ENCODE measurements at regions not wholly inside any gene's neighbourhood (a gene's known extent, or its start where the extent isn't known, plus 50 kb on each side); places are given as distances from the start of the nearest gene placed in this dataset.

DNA sequence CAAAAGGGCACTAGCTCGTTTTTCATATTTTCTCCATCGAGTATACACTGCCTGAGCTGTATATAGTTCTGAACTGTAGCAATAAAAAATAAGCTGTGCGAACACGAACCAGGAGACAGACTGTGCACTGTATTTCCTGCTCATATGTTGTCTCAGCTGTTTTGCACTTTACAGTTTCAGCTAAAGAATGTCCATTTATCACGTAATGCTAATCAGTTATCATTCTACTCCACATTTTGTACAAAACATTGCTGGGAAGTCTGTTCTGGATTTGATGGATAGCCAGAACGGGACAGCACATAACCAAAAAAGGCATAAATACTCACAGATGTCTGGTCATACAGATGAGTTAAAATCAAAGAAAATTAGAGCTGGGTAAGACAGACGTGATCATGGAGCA, 315.5 kb upstream of the ADGRL3 start:
- Histone ChIP-seq H3K4me1 (no peaks in the 10 kb centered on the region), H3K27ac (replicated peaks) (no peak overlapping the region), H3K36me3 (no peaks in the 10 kb centered on the region), H3K4me3 (peak overlapping the region; percentile 33), H3K9me3 (replicated peaks) (peaks cover 8% of the 10 kb centered on the region), H3K27me3 (ENCODE audit: low read depth) (no peaks in the 10 kb centered on the region)
- TF ChIP-seq, protein P1, sequence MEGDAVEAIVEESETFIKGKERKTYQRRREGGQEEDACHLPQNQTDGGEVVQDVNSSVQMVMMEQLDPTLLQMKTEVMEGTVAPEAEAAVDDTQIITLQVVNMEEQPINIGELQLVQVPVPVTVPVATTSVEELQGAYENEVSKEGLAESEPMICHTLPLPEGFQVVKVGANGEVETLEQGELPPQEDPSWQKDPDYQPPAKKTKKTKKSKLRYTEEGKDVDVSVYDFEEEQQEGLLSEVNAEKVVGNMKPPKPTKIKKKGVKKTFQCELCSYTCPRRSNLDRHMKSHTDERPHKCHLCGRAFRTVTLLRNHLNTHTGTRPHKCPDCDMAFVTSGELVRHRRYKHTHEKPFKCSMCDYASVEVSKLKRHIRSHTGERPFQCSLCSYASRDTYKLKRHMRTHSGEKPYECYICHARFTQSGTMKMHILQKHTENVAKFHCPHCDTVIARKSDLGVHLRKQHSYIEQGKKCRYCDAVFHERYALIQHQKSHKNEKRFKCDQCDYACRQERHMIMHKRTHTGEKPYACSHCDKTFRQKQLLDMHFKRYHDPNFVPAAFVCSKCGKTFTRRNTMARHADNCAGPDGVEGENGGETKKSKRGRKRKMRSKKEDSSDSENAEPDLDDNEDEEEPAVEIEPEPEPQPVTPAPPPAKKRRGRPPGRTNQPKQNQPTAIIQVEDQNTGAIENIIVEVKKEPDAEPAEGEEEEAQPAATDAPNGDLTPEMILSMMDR (IDR thresholded peaks at IDR 0.05; ENCODE audit: borderline replicate concordance): no peak
- intact Hi-C loops (cut with micrococcal nuclease): no loop called here
- no peak for DNase-seq

- no peaks in the 10 kb centered on the region for H3K27me3 ChIP-seq (ENCODE audit: low read depth)
- H3K9me3 ChIP-seq (replicated peaks): peaks cover 4% of the 10 kb centered on the region
- no peak for DNase-seq
- no peaks in the 10 kb centered on the region for H3K36me3 ChIP-seq
- H3K4me3 ChIP-seq: peak overlapping the region; percentile 33
- intact Hi-C loops (cut with micrococcal nuclease): no loop called here
- H3K4me1 ChIP-seq: no peaks in the 10 kb centered on the region
- no peak overlapping the region for H3K27ac ChIP-seq (replicated peaks)
- TF ChIP-seq, protein P1 (IDR thresholded peaks at IDR 0.05; ENCODE audit: borderline replicate concordance): no peak
Measured at GRCh38 chr4:60885011-60885410, 315.1 kb upstream of the ADGRL3 start.

- H3K4me1 ChIP-seq: no peaks in the 10 kb centered on the region
- intact Hi-C loops (cut with micrococcal nuclease): no loop called here
- DNase-seq: no peak
- H3K27me3 ChIP-seq (ENCODE audit: low read depth): no peaks in the 10 kb centered on the region
- H3K36me3 ChIP-seq: no peaks in the 10 kb centered on the region
- no peak overlapping the region for H3K27ac ChIP-seq (replicated peaks)
- TF ChIP-seq, protein P1 (IDR thresholded peaks at IDR 0.05; ENCODE audit: borderline replicate concordance): no peak
- peaks cover 4% of the 10 kb centered on the region for H3K9me3 ChIP-seq (replicated peaks)
- H3K4me3 ChIP-seq: no peak overlapping the region
Measured at GRCh38 chr4:60890743-60891142, 309.4 kb upstream of the ADGRL3 start.

- peaks cover 4% of the 10 kb centered on the region for H3K9me3 ChIP-seq (replicated peaks)
- no peak overlapping the region for H3K4me3 ChIP-seq
- DNase-seq: no peak
- TF ChIP-seq, protein P1 (IDR thresholded peaks at IDR 0.05; ENCODE audit: borderline replicate concordance): no peak
- H3K4me1 ChIP-seq: no peaks in the 10 kb centered on the region
- H3K36me3 ChIP-seq: no peaks in the 10 kb centered on the region
- H3K27me3 ChIP-seq (ENCODE audit: low read depth): no peaks in the 10 kb centered on the region
- intact Hi-C loops (cut with micrococcal nuclease): no loop called here
- no peak overlapping the region for H3K27ac ChIP-seq (replicated peaks)
Measured at GRCh38 chr4:60891947-60892346, 308.2 kb upstream of the ADGRL3 start.

- TF ChIP-seq, protein P1 (IDR thresholded peaks at IDR 0.05; ENCODE audit: borderline replicate concordance): no peak
- no peak overlapping the region for H3K4me3 ChIP-seq
- no peak overlapping the region for H3K27ac ChIP-seq (replicated peaks)
- H3K36me3 ChIP-seq: no peaks in the 10 kb centered on the region
- intact Hi-C loops (cut with micrococcal nuclease): no loop called here
- no peaks in the 10 kb centered on the region for H3K27me3 ChIP-seq (ENCODE audit: low read depth)
- H3K4me1 ChIP-seq: no peaks in the 10 kb centered on the region
- DNase-seq: no peak
- H3K9me3 ChIP-seq (replicated peaks): no peaks in the 10 kb centered on the region
Measured at GRCh38 chr4:60897415-60897814, 302.7 kb upstream of the ADGRL3 start.

GRCh38 chr4:60905162-60905561, 295.0 kb upstream of the ADGRL3 start:
- H3K9me3 ChIP-seq (replicated peaks): no peaks in the 10 kb centered on the region
- TF ChIP-seq, protein P1 (IDR thresholded peaks at IDR 0.05; ENCODE audit: borderline replicate concordance): no peak
- no peak overlapping the region for H3K27ac ChIP-seq (replicated peaks)
- no peak for DNase-seq
- H3K4me3 ChIP-seq: no peak overlapping the region
- no peaks in the 10 kb centered on the region for H3K27me3 ChIP-seq (ENCODE audit: low read depth)
- H3K4me1 ChIP-seq: no peaks in the 10 kb centered on the region
- intact Hi-C loops (cut with micrococcal nuclease): no loop called here
- no peaks in the 10 kb centered on the region for H3K36me3 ChIP-seq

All from left ventricle myocardium inferior (tissue), 1 donor.